T-helper 2 cell treated with Interferon-gamma antibody and Interleukin-4, amounts not matched to agents 5 μg/mL and 100 μg/mL, for 36 hours (primary cell): ENCODE measurements at regions not wholly inside any gene's neighbourhood (a gene's known extent, or its start where the extent isn't known, plus 50 kb on each side); places are given as distances from the start of the nearest gene placed in this dataset.
"Not testable (repeated sequence)": the region's sequence is repeated elsewhere in the genome, so short reads cannot be mapped to it uniquely, and the experiment has no call there.

Experiments
- DNase-seq: peaks from one replicate; pipeline ENCODE4 v3.0.0; 2021; ENCODE audit warnings: low spot score
- H3K27ac Mint-ChIP-seq: one replicate; pipeline ENCODE4 v1.8.0; 2021; ENCODE audit warnings: mild to moderate bottlenecking, mixed read lengths
- H3K27me3 Mint-ChIP-seq: one replicate; pipeline ENCODE4 v1.8.0; 2021; ENCODE audit warnings: low read depth, mixed read lengths
- H3K36me3 Mint-ChIP-seq: one replicate; pipeline ENCODE4 v1.8.0; 2021; ENCODE audit warnings: low read depth, mixed read lengths
- H3K4me1 Mint-ChIP-seq: one replicate; pipeline ENCODE4 v1.8.0; 2021; ENCODE audit warnings: low read depth, mixed read lengths
- H3K4me3 Mint-ChIP-seq: one replicate; pipeline ENCODE4 v1.8.0; 2022; ENCODE audit warnings: mild to moderate bottlenecking, moderate library complexity, mixed read lengths
- H3K9me3 Mint-ChIP-seq: one replicate; pipeline ENCODE4 v1.8.0; 2021; ENCODE audit warnings: mixed read lengths

DNA sequence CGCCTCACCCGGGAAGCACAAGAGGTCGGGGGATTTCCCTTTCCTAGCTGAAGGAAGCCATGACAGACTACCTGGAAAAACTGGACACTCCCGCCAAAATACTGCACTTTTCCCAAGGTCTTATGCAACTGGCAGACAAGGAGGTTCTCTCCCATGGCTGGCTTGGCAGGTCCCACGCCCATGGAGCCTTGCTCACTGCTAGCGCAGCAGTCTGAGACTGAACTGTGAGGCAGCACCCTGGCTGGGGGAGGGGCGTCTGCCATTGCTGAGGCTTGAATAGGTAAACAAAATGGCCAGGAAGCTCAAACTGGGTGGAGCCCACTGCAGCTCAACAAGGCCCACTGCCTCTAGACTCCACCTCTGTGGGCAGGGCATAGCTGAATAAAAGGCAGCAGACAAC lies 92.1 kb downstream of the C4BPA start:
- DNase-seq, H3K27ac Mint-ChIP-seq, H3K4me1 Mint-ChIP-seq, H3K9me3 Mint-ChIP-seq, H3K4me3 Mint-ChIP-seq, H3K36me3 Mint-ChIP-seq: not testable (repeated sequence)
- peaks cover 22% of the 10 kb centered on the region for H3K27me3 Mint-ChIP-seq

DNA sequence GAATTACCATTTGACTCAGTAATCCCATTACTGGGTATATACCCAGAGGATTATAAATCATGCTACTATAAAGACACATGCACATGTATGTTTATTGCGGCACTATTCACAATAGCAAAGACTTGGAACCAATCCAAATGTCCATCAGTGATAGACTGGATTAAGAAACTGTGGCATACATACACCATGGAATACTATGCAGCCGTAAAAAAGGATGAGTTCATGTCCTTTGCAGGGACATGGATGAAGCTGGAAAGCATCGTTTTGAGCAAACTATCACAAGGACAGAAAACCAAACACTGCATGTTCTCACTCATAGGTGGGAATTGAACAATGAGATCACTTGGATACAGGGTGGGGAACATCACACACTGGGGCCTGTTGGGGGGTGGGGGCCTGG lies 97.5 kb downstream of the C4BPA start:
- H3K4me1 Mint-ChIP-seq, result not testable (repeated sequence)

DNA sequence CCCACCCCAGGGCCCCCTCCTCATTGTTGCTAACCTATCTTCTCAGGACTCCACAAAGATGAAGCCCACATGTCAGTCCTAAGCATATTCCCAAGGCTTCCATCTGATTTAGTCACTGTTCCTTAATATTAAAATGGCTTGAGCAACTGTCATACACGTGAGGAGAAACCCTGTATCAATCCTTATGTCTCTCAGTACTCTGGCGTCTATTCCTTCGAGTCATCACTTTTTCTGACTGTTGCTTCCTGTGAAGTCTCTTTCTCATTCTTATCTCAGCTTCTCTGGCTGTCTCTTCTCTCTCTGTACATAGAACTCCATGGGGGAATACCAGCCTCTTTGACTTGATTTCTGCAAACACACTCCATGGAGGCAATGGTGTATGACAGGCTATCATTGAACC lies 98.4 kb downstream of the C4BPA start:
- peaks cover 5% of the 10 kb centered on the region for H3K9me3 Mint-ChIP-seq
- peaks cover 4% of the 10 kb centered on the region for H3K36me3 Mint-ChIP-seq
- H3K4me1 Mint-ChIP-seq, result peaks cover 3% of the 10 kb centered on the region
- no peak for DNase-seq
- H3K27ac Mint-ChIP-seq, result no peak overlapping the region
- no peak overlapping the region for H3K4me3 Mint-ChIP-seq
- H3K27me3 Mint-ChIP-seq, result peaks cover 13% of the 10 kb centered on the region

More for the DNA sequence above, 97.5 kb downstream of the C4BPA start:
- not testable (repeated sequence) for DNase-seq, H3K4me3 Mint-ChIP-seq, H3K9me3 Mint-ChIP-seq, H3K27ac Mint-ChIP-seq, H3K36me3 Mint-ChIP-seq
- peaks cover 14% of the 10 kb centered on the region for H3K27me3 Mint-ChIP-seq

DNA sequence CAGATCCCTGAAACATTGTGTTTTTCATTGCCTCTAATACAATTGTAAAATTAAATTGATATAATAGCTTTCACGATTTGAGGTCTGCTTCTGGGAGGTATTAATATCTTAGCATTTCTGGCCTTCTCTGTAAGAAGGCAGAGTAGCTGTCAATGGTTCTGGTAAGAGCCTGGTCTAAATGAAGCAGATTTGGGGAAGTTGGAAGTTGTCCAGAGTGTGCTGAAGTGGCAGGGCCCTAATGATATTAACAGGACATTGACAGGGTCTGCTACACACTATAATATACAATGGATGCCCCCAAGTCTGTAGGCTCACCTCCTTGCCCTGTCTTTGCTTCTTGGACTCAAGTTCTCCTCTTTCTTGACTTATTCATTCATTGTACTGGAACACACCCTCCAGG lies 99.5 kb downstream of the C4BPA start:
- H3K4me3 Mint-ChIP-seq, result no peak overlapping the region
- peaks cover 9% of the 10 kb centered on the region for H3K9me3 Mint-ChIP-seq
- peaks cover 4% of the 10 kb centered on the region for H3K36me3 Mint-ChIP-seq
- H3K4me1 Mint-ChIP-seq, result peaks cover 5% of the 10 kb centered on the region
- H3K27ac Mint-ChIP-seq, result no peak overlapping the region
- no peak for DNase-seq
- peaks cover 9% of the 10 kb centered on the region for H3K27me3 Mint-ChIP-seq

DNA sequence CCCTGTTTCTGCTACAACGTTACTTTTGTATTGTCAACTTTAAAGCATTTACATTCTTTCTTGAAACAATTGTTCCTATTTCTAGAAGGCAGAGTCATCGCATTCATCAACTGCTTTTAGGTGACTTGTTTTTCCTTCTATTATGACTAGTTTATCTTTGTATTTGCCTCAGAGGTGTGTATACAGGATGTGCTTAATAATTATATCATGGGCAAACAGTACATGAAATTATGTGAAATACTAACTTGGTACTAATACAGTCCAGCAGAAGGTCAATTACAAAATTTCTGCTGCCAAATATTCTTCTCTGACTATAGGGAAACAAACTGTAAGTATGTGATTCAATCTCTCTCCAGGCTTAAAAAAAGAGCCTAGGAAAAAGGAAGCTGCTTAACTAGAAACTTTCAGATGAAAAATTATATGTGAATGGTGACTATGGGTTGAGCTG lies 101.6 kb downstream of the C4BPA start:
- peaks cover 2% of the 10 kb centered on the region for H3K27me3 Mint-ChIP-seq
- no peak overlapping the region for H3K27ac Mint-ChIP-seq
- H3K9me3 Mint-ChIP-seq, result peaks cover 9% of the 10 kb centered on the region
- peaks cover 5% of the 10 kb centered on the region for H3K4me1 Mint-ChIP-seq
- H3K36me3 Mint-ChIP-seq, result peaks cover 4% of the 10 kb centered on the region
- DNase-seq, result no peak
- H3K4me3 Mint-ChIP-seq, result no peak overlapping the region

DNA sequence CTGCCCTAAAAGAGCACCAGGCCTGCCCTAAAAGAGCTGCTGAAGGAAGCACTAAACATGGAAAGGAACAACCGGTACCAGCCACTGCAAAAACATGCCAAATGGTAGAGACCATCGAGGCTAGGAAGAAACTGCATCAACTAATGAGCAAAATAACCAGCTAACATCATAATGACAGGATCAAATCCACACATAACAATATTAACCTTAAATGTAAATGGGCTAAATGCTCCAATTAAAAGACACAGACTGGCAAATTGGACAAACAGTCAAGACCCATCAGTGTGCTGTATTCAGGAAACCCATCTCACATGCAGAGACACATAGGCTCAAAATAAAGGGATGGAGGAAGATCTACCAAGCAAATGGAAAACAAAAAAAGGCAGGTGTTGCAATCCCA lies 104.7 kb downstream of the C4BPA start:
- not testable (repeated sequence) for H3K27ac Mint-ChIP-seq, H3K4me1 Mint-ChIP-seq, H3K27me3 Mint-ChIP-seq, DNase-seq, H3K4me3 Mint-ChIP-seq, H3K36me3 Mint-ChIP-seq
- H3K9me3 Mint-ChIP-seq, result peaks cover 13% of the 10 kb centered on the region

DNA sequence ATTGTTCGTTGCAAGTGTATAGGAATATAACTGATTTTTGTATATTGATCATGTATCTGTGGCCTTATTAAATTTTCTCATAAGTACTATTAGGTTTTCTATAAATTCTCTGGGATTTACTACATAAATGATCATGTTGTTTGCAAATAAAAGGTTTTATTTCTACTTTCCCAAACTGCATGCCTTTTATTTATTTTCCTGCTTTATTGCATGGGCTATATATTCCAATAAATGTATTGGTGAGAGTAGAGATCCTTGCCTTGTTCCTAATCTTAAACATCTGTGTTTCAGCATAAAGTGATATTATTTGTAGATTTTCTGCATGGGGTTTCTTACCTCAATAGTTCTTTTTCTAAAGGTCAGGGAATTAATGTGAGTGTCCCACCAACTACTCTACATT lies 107.0 kb upstream of the CD55 start:
- Mint-ChIP-seq H3K27me3 (no peaks in the 10 kb centered on the region), H3K36me3 (no peaks in the 10 kb centered on the region), H3K27ac (no peak overlapping the region), H3K4me1 (peaks cover 3% of the 10 kb centered on the region), H3K9me3 (peaks cover 13% of the 10 kb centered on the region), H3K4me3 (no peak overlapping the region)
- no peak for DNase-seq

DNA sequence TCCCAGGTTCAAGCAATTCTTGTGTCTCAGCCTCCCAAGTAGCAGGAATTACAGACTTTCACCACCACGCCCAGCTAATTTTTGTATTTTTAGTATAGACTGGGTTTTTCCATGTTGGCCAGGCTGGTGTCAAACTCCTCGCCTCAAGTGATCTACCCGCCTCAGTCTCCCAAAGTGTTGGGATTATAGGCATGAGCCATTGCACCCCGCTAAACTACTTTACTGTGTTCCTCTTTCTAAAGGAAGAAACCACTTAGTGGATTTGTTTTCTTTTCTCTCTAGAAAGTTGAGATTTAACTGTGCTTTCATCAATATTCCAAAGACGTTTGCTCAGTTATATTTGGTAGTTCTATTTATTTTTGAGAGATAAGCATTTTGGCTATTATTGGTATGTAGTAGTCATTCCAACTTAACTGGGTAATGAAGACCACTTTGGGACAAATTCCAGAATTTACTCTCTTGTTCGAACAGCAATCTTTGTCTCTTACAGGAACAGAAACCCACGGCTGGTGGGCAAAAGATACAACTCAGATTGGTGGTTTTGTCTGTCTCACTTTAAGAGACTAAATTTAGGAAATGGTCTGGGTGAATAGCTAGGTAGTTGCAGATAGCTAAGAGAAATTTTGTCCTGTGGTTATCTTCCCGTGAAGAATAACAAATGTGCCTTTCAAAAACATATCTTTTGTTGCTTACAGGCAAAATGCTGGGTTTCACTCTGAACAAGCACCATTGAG lies 103.5 kb upstream of the CD55 start:
- H3K4me3 Mint-ChIP-seq, result no peak overlapping the region
- H3K36me3 Mint-ChIP-seq, result no peaks in the 10 kb centered on the region
- no peak overlapping the region for H3K27ac Mint-ChIP-seq
- H3K27me3 Mint-ChIP-seq, result no peaks in the 10 kb centered on the region
- H3K9me3 Mint-ChIP-seq, result peaks cover 13% of the 10 kb centered on the region
- DNase-seq, result no peak
- H3K4me1 Mint-ChIP-seq, result peaks cover 3% of the 10 kb centered on the region

DNA sequence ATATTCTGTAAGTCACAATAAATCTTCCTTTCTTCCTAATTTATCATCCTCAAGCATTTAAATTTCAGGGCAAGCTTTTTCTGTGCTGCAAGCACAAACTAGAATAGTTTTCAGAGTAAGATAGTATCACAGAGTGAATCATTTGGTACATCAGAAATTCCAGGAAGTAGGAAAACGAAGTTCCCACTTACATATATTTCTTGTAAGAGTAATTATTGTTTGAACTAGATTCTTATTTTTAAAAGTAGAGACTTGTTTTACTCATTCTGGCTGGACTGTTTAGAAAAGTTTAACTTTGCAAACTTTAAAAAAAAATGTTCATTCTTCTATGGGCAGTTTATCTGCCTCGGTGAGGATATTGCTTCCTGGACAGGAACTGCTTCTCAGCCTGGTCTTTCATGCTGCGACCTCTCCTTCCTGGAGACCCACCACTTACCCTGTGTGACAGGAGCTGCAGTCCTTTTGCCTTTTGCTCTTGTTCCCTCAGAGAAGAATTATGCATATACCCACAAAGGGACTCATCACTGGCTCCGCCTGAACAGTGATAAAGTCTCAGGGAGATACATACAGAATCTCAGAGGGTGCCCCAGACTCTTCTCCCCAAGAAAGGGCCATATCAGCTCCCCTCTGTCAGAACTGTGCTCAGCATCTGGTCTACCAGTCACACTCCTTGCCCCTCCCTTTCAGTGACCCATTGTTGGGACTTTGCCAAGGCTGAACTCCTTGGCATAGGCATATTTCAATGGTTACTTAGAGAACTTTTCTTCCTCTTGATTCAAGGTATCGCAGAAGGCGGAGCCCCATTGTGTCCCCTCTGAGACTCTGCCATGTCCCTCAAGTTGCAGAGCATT lies 102.7 kb upstream of the CD55 start:
- no peak for DNase-seq
- H3K27me3 Mint-ChIP-seq, result no peaks in the 10 kb centered on the region

DNA sequence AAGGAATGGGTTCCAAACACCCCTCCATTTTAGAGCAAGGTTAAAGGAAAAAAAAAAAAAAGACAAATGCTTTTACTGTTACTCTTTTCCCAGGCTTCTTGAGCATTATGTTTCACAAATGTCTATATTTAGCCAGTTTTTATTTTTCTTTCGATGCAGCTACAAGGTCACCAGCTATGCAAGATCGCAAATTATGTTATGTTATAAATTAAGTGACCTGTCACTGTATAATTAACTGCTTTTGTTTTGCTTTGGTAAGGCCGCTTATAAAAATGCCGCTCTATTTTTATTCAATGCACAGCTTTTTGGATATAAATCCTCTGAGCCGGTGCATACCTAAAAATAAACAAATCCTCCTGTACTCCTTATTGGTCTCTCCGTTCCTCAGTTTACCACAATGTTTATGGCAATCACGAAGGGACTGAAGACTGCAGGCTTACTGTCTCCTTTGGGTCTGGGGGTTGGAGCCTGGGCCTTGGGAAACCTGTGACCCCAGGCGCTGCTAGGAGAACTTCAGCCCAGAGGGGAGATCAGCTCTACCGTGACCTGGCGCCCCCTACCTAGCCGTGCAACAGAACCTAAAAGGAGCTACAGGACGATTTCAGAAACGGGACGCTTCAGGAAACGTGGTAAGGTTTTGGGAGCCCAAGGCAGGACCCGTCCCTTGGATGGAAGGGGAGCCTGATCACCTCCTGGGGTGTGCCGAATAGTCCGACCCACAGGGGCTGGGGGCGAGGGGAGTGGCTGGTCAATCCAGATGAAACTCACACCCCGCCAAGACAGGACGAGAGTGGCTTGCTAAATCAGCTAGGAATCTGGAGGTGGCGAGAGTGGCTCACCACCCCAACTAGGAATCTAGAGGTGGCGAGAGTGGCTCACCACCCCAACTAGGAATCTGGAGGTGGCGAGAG lies 101.2 kb upstream of the CD55 start:
- DNase-seq, result no peak
- Mint-ChIP-seq H3K4me1 (peaks cover 3% of the 10 kb centered on the region), H3K27ac (no peak overlapping the region), H3K36me3 (no peaks in the 10 kb centered on the region), H3K27me3 (no peaks in the 10 kb centered on the region), H3K9me3 (no peaks in the 10 kb centered on the region), H3K4me3 (no peak overlapping the region)

More for the DNA sequence above, 102.7 kb upstream of the CD55 start:
- Mint-ChIP-seq H3K9me3 (peaks cover 9% of the 10 kb centered on the region), H3K4me1 (peaks cover 3% of the 10 kb centered on the region), H3K4me3 (no peak overlapping the region), H3K27ac (no peak overlapping the region), H3K36me3 (no peaks in the 10 kb centered on the region)

DNA sequence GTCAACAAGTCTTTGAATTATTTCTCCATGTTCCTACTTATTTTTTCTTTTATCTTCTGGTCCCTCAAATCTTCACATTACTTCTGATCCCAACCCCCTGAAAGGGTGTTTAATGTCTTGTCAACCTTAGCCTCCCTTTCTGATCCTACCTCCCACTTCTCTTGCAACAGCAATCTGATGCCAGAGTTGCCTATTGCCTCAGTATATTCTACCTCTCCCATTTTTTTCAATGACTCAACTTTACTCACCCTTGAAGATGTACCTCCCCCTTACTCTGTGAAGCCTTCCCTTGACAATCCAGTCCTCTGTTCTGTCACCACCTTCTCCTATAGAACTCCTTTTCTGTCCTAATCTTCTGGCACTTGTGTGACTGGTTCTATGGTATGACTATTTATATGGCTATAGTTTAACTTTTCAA lies 99.5 kb upstream of the CD55 start:
- Mint-ChIP-seq H3K4me1 (peaks cover 3% of the 10 kb centered on the region), H3K27ac (no peak overlapping the region), H3K36me3 (no peaks in the 10 kb centered on the region), H3K27me3 (no peaks in the 10 kb centered on the region), H3K9me3 (no peaks in the 10 kb centered on the region), H3K4me3 (no peak overlapping the region)
- no peak for DNase-seq

DNA sequence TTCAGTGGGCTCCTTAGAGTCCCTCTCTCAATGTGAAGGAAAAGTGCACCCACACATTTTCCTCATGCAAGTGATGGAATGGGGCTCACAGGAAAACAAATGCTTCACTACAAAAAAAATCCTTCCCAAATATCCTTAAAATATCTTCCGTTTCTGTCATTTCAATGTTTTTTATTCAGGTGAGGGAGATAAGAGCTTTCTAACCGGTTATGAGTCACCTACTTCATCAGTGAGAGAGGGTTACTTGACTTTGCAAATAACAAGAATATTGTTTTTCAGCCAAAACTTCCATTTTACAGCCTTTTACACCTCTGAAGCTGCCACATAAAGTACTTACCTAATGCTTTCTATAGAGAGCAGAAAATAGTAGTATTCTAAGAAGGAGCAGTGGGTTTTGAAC lies 98.3 kb upstream of the CD55 start:
- Mint-ChIP-seq H3K27ac (no peak overlapping the region), H3K36me3 (no peaks in the 10 kb centered on the region), H3K27me3 (no peaks in the 10 kb centered on the region), H3K4me3 (no peak overlapping the region), H3K4me1 (peaks cover 3% of the 10 kb centered on the region), H3K9me3 (no peaks in the 10 kb centered on the region)
- DNase-seq, result no peak

DNA sequence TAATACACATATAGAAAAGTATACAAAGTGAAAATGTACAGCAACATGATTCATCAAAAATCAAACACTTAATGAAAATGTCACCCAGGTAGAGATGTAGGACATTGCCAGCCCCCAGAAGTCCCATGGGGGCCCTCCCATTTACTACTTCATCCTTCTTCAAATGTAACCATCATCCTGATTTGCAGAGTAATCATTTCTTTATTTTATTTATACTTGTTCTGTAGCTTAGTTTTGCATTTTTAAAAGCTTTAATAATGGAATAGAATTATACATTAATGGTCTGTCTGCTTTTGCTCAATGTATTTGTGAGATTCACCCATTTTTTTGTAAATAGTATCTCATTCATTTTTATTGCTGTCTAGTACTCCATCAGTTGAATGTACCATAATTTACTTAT lies 96.8 kb upstream of the CD55 start:
- Mint-ChIP-seq H3K4me1 (no peaks in the 10 kb centered on the region), H3K27ac (no peak overlapping the region), H3K4me3 (no peak overlapping the region), H3K36me3 (no peaks in the 10 kb centered on the region), H3K9me3 (no peaks in the 10 kb centered on the region), H3K27me3 (no peaks in the 10 kb centered on the region)
- no peak for DNase-seq
